ENCODE measurements at regions not wholly inside any gene's neighbourhood (a gene's known extent, or its start where the extent isn't known, plus 50 kb on each side); places are given as distances from the start of the nearest gene placed in this dataset.

GRCh38 chr14:71574976-71575375, 357.3 kb upstream of the RGS6 start:
- DNase-seq (ENCODE audit: low read depth) = no peak
- H3K4me3 ChIP-seq (ENCODE audit: low read depth, low read length) = no peak overlapping the region
- TF ChIP-seq MYC (IDR thresholded peaks at IDR 0.05; ENCODE audit: low read depth, low read length) (no peak), POLR2A (IDR thresholded peaks at IDR 0.05; ENCODE audit: extremely low read depth, insufficient read length) (no peak), MAX (IDR thresholded peaks at IDR 0.05; ENCODE audit: low read depth, low read length) (no peak), CTCF (IDR thresholded peaks at IDR 0.05; ENCODE audit: low read depth, low read length) (no peak)

GRCh38 chr14:71576472-71576871, 355.8 kb upstream of the RGS6 start:
- TF ChIP-seq MYC (IDR thresholded peaks at IDR 0.05; ENCODE audit: low read depth, low read length) = no peak
- no peak for TF ChIP-seq CTCF (IDR thresholded peaks at IDR 0.05; ENCODE audit: low read depth, low read length)
- no peak for TF ChIP-seq POLR2A (IDR thresholded peaks at IDR 0.05; ENCODE audit: extremely low read depth, insufficient read length)
- no peak for TF ChIP-seq MAX (IDR thresholded peaks at IDR 0.05; ENCODE audit: low read depth, low read length)
- H3K4me3 ChIP-seq (ENCODE audit: low read depth, low read length) = no peak overlapping the region
- no peak for DNase-seq (ENCODE audit: low read depth)

GRCh38 chr14:71579331-71579730, 352.9 kb upstream of the RGS6 start:
- no peak for DNase-seq (ENCODE audit: low read depth)
- no peak overlapping the region for H3K4me3 ChIP-seq (ENCODE audit: low read depth, low read length)
- TF ChIP-seq POLR2A (IDR thresholded peaks at IDR 0.05; ENCODE audit: extremely low read depth, insufficient read length) = no peak
- TF ChIP-seq CTCF (IDR thresholded peaks at IDR 0.05; ENCODE audit: low read depth, low read length) = no peak
- TF ChIP-seq MAX (IDR thresholded peaks at IDR 0.05; ENCODE audit: low read depth, low read length) = no peak
- TF ChIP-seq MYC (IDR thresholded peaks at IDR 0.05; ENCODE audit: low read depth, low read length) = no peak

GRCh38 chr14:71582705-71583104, 349.5 kb upstream of the RGS6 start:
- TF ChIP-seq POLR2A (IDR thresholded peaks at IDR 0.05; ENCODE audit: extremely low read depth, insufficient read length) (no peak), MYC (IDR thresholded peaks at IDR 0.05; ENCODE audit: low read depth, low read length) (no peak), MAX (IDR thresholded peaks at IDR 0.05; ENCODE audit: low read depth, low read length) (no peak)
- DNase-seq (ENCODE audit: low read depth) = no peak
- no peak overlapping the region for H3K4me3 ChIP-seq (ENCODE audit: low read depth, low read length)

- TF ChIP-seq MYC (IDR thresholded peaks at IDR 0.05; ENCODE audit: low read depth, low read length) (no peak), CTCF (IDR thresholded peaks at IDR 0.05; ENCODE audit: low read depth, low read length) (no peak), MAX (IDR thresholded peaks at IDR 0.05; ENCODE audit: low read depth, low read length) (no peak), POLR2A (IDR thresholded peaks at IDR 0.05; ENCODE audit: extremely low read depth, insufficient read length) (no peak)
- peak; percentile 70 for DNase-seq (ENCODE audit: low read depth)
- H3K4me3 ChIP-seq (ENCODE audit: low read depth, low read length) = no peak overlapping the region
Observed at GRCh38 chr14:71583194-71583593, 349.0 kb upstream of the RGS6 start.

- TF ChIP-seq CTCF (IDR thresholded peaks at IDR 0.05; ENCODE audit: low read depth, low read length) (no peak), MYC (IDR thresholded peaks at IDR 0.05; ENCODE audit: low read depth, low read length) (no peak)
- no peak for DNase-seq (ENCODE audit: low read depth)
- no peak overlapping the region for H3K4me3 ChIP-seq (ENCODE audit: low read depth, low read length)
Observed at GRCh38 chr14:71583705-71584104, 348.5 kb upstream of the RGS6 start.

Data from NB4 (cell line).